ENCODE measurements at regions not wholly inside any gene's neighbourhood (a gene's known extent, or its start where the extent isn't known, plus 50 kb on each side); places are given as distances from the start of the nearest gene placed in this dataset.
"Not testable (repeated sequence)": the region's sequence is repeated elsewhere in the genome, so short reads cannot be mapped to it uniquely, and the experiment has no call there.

GRCh38 chrY:11014229-11014628 is 1486.5 kb downstream of the TSPY10 start:
- TF ChIP-seq POLR2A, CTCF (IDR thresholded peaks at IDR 0.05): not testable (repeated sequence)

All from transverse colon (tissue), 3 donors.